ENCODE measurements at regions not wholly inside any gene's neighbourhood (a gene's known extent, or its start where the extent isn't known, plus 50 kb on each side); places are given as distances from the start of the nearest gene placed in this dataset.

DNA sequence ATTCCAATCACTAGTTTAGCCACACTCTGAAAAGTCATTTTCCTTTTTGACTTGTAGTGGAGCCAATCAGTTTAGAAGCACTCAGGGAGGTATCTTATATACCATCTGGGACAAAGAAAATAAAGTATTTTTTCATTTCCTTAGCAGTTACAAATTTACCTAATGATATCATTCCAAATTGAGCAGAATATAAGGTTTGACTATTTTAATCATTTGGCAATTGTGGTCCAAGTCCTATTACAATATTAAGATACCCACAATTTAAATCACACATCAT lies 170.6 kb downstream of the LTN1 start:
- no peak for DNase-seq (ENCODE audit: low read depth, low spot score)
- ChIA-PET POLR2A (no interaction called here), CTCF (interaction anchor here (1.1 kb wide), 1 partner anchor 12 kb away, joined by 3 read pairs; no protein-coding TSS in a partner anchor)
- no peak overlapping the region for H3K4me3 ChIP-seq (ENCODE audit: low read depth, low read length)
- TF ChIP-seq, protein P1, sequence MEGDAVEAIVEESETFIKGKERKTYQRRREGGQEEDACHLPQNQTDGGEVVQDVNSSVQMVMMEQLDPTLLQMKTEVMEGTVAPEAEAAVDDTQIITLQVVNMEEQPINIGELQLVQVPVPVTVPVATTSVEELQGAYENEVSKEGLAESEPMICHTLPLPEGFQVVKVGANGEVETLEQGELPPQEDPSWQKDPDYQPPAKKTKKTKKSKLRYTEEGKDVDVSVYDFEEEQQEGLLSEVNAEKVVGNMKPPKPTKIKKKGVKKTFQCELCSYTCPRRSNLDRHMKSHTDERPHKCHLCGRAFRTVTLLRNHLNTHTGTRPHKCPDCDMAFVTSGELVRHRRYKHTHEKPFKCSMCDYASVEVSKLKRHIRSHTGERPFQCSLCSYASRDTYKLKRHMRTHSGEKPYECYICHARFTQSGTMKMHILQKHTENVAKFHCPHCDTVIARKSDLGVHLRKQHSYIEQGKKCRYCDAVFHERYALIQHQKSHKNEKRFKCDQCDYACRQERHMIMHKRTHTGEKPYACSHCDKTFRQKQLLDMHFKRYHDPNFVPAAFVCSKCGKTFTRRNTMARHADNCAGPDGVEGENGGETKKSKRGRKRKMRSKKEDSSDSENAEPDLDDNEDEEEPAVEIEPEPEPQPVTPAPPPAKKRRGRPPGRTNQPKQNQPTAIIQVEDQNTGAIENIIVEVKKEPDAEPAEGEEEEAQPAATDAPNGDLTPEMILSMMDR (IDR thresholded peaks at IDR 0.05; ENCODE audit: insufficient read depth, low read length, missing control alignments) = no peak

GRCh38 chr21:28821276-28822122 lies 171.2 kb downstream of the LTN1 start:
- H3K4me3 ChIP-seq (ENCODE audit: low read depth, low read length) = no peak overlapping the region
- no peak for DNase-seq (ENCODE audit: low read depth, low spot score)
- POLR2A ChIA-PET = no interaction called here
- CTCF ChIA-PET = no interaction called here
- TF ChIP-seq, protein P1 (IDR thresholded peaks at IDR 0.05; ENCODE audit: insufficient read depth, low read length, missing control alignments) = no peak

DNA sequence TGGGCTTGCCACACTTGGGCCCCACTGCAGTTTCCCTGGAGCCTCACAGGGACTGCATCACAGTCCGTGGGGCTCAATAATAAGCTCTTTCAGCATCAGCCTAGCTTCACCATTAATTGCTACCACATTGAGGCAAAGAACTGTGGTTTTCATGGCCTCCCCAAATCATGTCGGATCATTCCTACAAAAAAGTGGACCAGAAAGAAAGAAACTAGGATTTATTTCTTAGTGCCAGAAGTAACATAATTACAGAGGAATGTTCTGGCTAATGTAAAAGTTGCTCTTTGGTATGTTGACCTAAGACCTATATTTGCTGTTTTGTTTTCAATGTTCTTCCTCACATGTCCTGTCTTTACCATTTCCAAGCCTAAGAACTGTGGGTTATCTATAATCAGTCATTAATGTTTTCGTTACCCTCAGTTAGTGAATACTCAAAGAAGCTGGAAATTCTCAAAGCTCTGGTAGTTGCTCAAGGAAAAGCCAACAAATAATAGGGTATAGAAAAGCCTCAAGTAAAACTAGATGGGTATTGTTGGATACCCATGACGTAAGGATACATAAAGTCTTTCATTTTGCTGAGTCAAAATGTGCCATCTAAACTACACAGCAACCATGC lies 173.9 kb downstream of the LTN1 start:
- CTCF ChIA-PET = no interaction called here
- DNase-seq (ENCODE audit: low read depth, low spot score) = peak; percentile 49
- POLR2A ChIA-PET = no interaction called here
- H3K4me3 ChIP-seq (ENCODE audit: low read depth, low read length) = no peak overlapping the region
- TF ChIP-seq, protein P1 (IDR thresholded peaks at IDR 0.05; ENCODE audit: insufficient read depth, low read length, missing control alignments) = no peak

- no peak for DNase-seq (ENCODE audit: low read depth, low spot score)
- no peak overlapping the region for H3K4me3 ChIP-seq (ENCODE audit: low read depth, low read length)
- CTCF ChIA-PET = no interaction called here
- POLR2A ChIA-PET = no interaction called here
- TF ChIP-seq, protein P1 (IDR thresholded peaks at IDR 0.05; ENCODE audit: insufficient read depth, low read length, missing control alignments) = no peak
Measured at GRCh38 chr21:28817871-28818270, 174.8 kb downstream of the LTN1 start.

GRCh38 chr21:28811860-28812259 lies 180.8 kb downstream of the LTN1 start:
- ChIA-PET CTCF (no interaction called here), POLR2A (no interaction called here)
- no peak for DNase-seq (ENCODE audit: low read depth, low spot score)
- TF ChIP-seq, protein P1 (IDR thresholded peaks at IDR 0.05; ENCODE audit: insufficient read depth, low read length, missing control alignments) = no peak
- H3K4me3 ChIP-seq (ENCODE audit: low read depth, low read length) = no peak overlapping the region

GRCh38 chr21:28810826-28811524 lies 181.7 kb downstream of the LTN1 start:
- no peak overlapping the region for H3K4me3 ChIP-seq (ENCODE audit: low read depth, low read length)
- TF ChIP-seq, protein P1 (IDR thresholded peaks at IDR 0.05; ENCODE audit: insufficient read depth, low read length, missing control alignments) = no peak
- POLR2A ChIA-PET = no interaction called here
- DNase-seq (ENCODE audit: low read depth, low spot score) = no peak
- CTCF ChIA-PET = no interaction called here

Data from AG04449 (cell line).